ENCODE measurements at regions not wholly inside any gene's neighbourhood (a gene's known extent, or its start where the extent isn't known, plus 50 kb on each side); places are given as distances from the start of the nearest gene placed in this dataset.

- no peak for DNase-seq (ENCODE audit: low spot score)
Observed at GRCh38 chr10:128747582-128748346, 621.5 kb upstream of the MKI67 start.

- peak; percentile 57 for DNase-seq (ENCODE audit: low spot score)
Observed at GRCh38 chr10:128751284-128751683, 625.1 kb upstream of the MKI67 start.

GRCh38 chr10:128751851-128752250 lies 625.6 kb upstream of the MKI67 start:
- no peak for DNase-seq (ENCODE audit: low spot score)

GRCh38 chr10:128759174-128759573 lies 633.0 kb upstream of the MKI67 start:
- DNase-seq (ENCODE audit: low spot score): no peak

GRCh38 chr10:128763588-128763987 lies 637.4 kb upstream of the MKI67 start:
- DNase-seq (ENCODE audit: low spot score): no peak

GRCh38 chr10:128764190-128764589 lies 638.0 kb upstream of the MKI67 start:
- no peak for DNase-seq (ENCODE audit: low spot score)

GRCh38 chr10:128766915-128767314 lies 640.7 kb upstream of the MKI67 start:
- no peak for DNase-seq (ENCODE audit: low spot score)

GRCh38 chr10:128774979-128775378 lies 648.8 kb upstream of the MKI67 start:
- DNase-seq (ENCODE audit: low spot score): no peak

GRCh38 chr10:128775743-128776142 lies 649.5 kb upstream of the MKI67 start:
- no peak for DNase-seq (ENCODE audit: low spot score)

GRCh38 chr10:128776673-128777252 lies 650.5 kb upstream of the MKI67 start:
- DNase-seq (ENCODE audit: low spot score): no peak

- DNase-seq (ENCODE audit: low spot score): no peak
Observed at GRCh38 chr10:128777342-128777741, 651.1 kb upstream of the MKI67 start.

- DNase-seq (ENCODE audit: low spot score): no peak
Observed at GRCh38 chr10:128779416-128779815, 653.2 kb upstream of the MKI67 start.

- DNase-seq (ENCODE audit: low spot score): no peak
Observed at GRCh38 chr10:128780156-128780761, 654.0 kb upstream of the MKI67 start.

GRCh38 chr10:128781637-128782036 lies 655.4 kb upstream of the MKI67 start:
- DNase-seq (ENCODE audit: low spot score): no peak

GRCh38 chr10:128784444-128784843 lies 658.2 kb upstream of the MKI67 start:
- DNase-seq (ENCODE audit: low spot score): no peak

- no peak for DNase-seq (ENCODE audit: low spot score)
Observed at GRCh38 chr10:128792426-128793140, 666.4 kb upstream of the MKI67 start.

- no peak for DNase-seq (ENCODE audit: low spot score)
Observed at GRCh38 chr10:128793726-128794655, 667.8 kb upstream of the MKI67 start.

- DNase-seq (ENCODE audit: low spot score): no peak
Observed at GRCh38 chr10:128796396-128796912, 670.2 kb upstream of the MKI67 start.

GRCh38 chr10:128802062-128802461 lies 665.0 kb upstream of the MGMT start:
- no peak for DNase-seq (ENCODE audit: low spot score)

- DNase-seq (ENCODE audit: low spot score): no peak
Observed at GRCh38 chr10:128803790-128804189, 663.3 kb upstream of the MGMT start.

GRCh38 chr10:128804411-128804810 lies 662.6 kb upstream of the MGMT start:
- DNase-seq (ENCODE audit: low spot score): no peak
